ENCODE measurements at regions not wholly inside any gene's neighbourhood (a gene's known extent, or its start where the extent isn't known, plus 50 kb on each side); places are given as distances from the start of the nearest gene placed in this dataset.

GRCh38 chr6:91523511-91523910 lies 936.6 kb upstream of the MAP3K7 start:
- no peak for DNase-seq (ENCODE audit: low read depth)

GRCh38 chr6:91521999-91522398 lies 935.1 kb upstream of the MAP3K7 start:
- no peak for DNase-seq (ENCODE audit: low read depth)

GRCh38 chr6:91509711-91510110 lies 922.8 kb upstream of the MAP3K7 start:
- no peak for DNase-seq (ENCODE audit: low read depth)

- DNase-seq (ENCODE audit: low read depth) = no peak
Observed at GRCh38 chr6:91509039-91509438, 922.2 kb upstream of the MAP3K7 start.

- DNase-seq (ENCODE audit: low read depth) = no peak
Observed at GRCh38 chr6:91506509-91506908, 919.6 kb upstream of the MAP3K7 start.

- no peak for DNase-seq (ENCODE audit: low read depth)
Observed at GRCh38 chr6:91505199-91505598, 918.3 kb upstream of the MAP3K7 start.

- no peak for DNase-seq (ENCODE audit: low read depth)
Observed at GRCh38 chr6:91501930-91502329, 915.1 kb upstream of the MAP3K7 start.

- DNase-seq (ENCODE audit: low read depth) = no peak
Observed at GRCh38 chr6:91500689-91501303, 913.9 kb upstream of the MAP3K7 start.

- DNase-seq (ENCODE audit: low read depth) = no peak
Observed at GRCh38 chr6:91498576-91498975, 911.7 kb upstream of the MAP3K7 start.

- DNase-seq (ENCODE audit: low read depth) = no peak
Observed at GRCh38 chr6:91497770-91498169, 910.9 kb upstream of the MAP3K7 start.

GRCh38 chr6:91490671-91491301 lies 903.9 kb upstream of the MAP3K7 start:
- DNase-seq (ENCODE audit: low read depth) = no peak

- no peak for DNase-seq (ENCODE audit: low read depth)
Observed at GRCh38 chr6:91487696-91488392, 901.0 kb upstream of the MAP3K7 start.

GRCh38 chr6:91486200-91486599 lies 899.3 kb upstream of the MAP3K7 start:
- DNase-seq (ENCODE audit: low read depth) = no peak

- no peak for DNase-seq (ENCODE audit: low read depth)
Observed at GRCh38 chr6:91485047-91485446, 898.2 kb upstream of the MAP3K7 start.

- no peak for DNase-seq (ENCODE audit: low read depth)
Observed at GRCh38 chr6:91483415-91484105, 896.7 kb upstream of the MAP3K7 start.

GRCh38 chr6:91482498-91482897 lies 895.6 kb upstream of the MAP3K7 start:
- no peak for DNase-seq (ENCODE audit: low read depth)

GRCh38 chr6:91480402-91480801 lies 893.5 kb upstream of the MAP3K7 start:
- no peak for DNase-seq (ENCODE audit: low read depth)

GRCh38 chr6:91477688-91478087 lies 890.8 kb upstream of the MAP3K7 start:
- DNase-seq (ENCODE audit: low read depth) = no peak

GRCh38 chr6:91476000-91476399 lies 889.1 kb upstream of the MAP3K7 start:
- peak; percentile 7 for DNase-seq (ENCODE audit: low read depth)

- no peak for DNase-seq (ENCODE audit: low read depth)
Observed at GRCh38 chr6:91465393-91465792, 878.5 kb upstream of the MAP3K7 start.

GRCh38 chr6:91464718-91465117 lies 877.8 kb upstream of the MAP3K7 start:
- no peak for DNase-seq (ENCODE audit: low read depth)

GRCh38 chr6:91464201-91464600 lies 877.3 kb upstream of the MAP3K7 start:
- DNase-seq (ENCODE audit: low read depth) = no peak

- DNase-seq (ENCODE audit: low read depth) = no peak
Observed at GRCh38 chr6:91462241-91462640, 875.4 kb upstream of the MAP3K7 start.
